DMS79 treated with DMSO at 0.1 percent for 48 hours (cell line): ENCODE measurements at regions not wholly inside any gene's neighbourhood (a gene's known extent, or its start where the extent isn't known, plus 50 kb on each side); places are given as distances from the start of the nearest gene placed in this dataset.

Experiments used
- DNase-seq: peaks from one replicate; lab custom pipeline; 2025; lab: John Stamatoyannopoulos, UW

DNA sequence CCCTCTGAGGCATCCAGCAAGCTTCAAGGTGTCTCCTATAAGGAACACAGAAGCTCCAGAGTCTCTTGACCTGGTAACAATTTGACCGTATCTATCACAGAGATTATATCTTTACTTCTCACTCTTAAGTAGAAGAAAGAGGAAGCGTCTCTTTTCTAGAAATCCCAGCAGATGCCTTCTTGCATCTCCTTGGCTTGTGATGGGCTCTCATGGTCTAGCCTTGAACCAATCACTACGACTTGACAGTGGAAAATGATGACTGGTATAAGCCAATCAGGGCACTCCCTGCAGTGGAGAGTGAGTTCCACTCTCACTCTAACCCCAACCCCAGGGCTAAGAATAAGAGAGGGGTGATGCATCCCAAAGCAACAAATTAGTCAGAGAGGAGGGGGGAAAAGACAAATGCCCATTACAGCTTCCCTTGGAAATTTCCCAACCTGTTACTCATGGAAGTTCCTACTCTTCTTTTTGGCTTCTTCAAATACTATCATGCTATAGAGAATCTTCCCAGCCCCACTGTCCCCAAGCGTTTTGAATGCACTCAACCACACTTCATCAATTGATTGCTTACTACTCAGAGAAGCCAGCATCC lies 293.5 kb downstream of the MN1 start:
- no peak for DNase-seq

DNA sequence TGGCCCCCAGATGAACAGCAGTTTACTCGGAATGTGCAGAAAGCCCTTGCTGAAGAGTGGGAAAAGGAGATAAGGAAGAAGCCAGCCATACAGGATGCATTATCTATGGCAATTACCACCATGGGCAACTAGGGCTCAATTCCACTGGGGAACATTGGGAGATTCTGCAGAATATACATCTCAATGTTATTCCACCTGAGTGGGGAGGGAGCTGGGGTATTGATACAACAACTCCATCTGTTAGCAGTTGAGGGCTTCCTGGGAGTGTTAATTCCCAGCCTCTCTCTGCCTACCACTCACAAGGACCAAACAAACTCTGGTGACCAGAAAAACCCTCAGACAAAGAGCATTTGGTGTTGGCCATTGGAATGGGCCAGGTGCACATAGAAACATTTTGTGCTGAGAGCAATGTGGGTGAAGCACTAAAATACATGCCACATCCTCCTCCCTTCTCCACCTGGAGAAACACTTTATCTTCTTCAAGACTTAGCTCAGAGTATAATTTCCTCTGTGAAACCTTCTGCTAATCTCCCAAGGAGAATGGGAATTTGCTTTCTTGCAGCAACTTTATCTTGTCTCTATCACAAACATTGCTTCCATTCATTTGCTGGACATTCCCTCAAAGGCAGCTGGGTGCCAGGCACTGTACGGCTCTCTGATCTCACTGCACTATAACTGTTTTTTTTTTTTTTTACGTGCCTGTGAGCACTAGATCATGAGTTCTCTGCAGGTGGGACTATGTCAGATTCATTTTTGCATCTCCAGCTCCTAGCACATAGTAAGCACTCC lies 292.2 kb downstream of the MN1 start:
- DNase-seq: no peak

DNA sequence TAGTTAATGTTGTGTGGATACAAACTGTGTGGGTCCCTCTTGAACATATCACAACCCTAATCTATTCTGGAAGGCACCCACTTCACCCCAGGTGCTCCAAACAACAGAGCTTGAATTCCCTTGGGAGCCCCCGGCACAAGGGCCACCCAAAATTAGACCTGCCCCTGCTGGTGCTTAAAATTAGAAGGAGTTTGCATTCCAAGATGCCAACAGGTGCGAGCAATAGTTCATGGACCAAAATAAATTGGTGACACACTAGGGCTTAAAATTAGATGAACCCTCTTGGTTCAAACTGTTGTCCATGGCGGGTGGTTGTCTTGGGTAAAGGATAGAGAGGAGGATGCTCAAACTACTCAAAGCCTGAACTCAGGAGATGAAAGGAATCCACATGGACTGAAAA lies 291.5 kb downstream of the MN1 start:
- no peak for DNase-seq

GRCh38 chr22:27512283-27512761 lies 289.2 kb downstream of the MN1 start:
- no peak for DNase-seq

DNA sequence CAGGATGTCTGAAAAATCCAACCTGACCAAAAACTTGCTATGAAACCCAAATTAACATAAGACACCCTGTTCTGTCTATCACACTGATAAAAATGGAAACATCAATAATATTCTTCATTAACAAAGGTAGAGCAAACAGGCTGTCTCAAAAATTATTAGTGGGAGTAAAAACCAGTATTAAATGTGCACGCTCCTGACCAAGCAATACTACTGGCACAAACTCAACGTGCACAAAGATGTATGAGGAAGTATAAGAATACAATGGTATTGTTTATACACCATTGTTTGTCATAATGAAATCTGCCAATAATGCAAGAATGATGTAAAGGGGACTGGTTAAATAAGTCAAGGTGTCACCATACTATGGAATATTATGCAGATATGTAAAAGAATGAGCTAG lies 288.5 kb downstream of the MN1 start:
- no peak for DNase-seq

DNA sequence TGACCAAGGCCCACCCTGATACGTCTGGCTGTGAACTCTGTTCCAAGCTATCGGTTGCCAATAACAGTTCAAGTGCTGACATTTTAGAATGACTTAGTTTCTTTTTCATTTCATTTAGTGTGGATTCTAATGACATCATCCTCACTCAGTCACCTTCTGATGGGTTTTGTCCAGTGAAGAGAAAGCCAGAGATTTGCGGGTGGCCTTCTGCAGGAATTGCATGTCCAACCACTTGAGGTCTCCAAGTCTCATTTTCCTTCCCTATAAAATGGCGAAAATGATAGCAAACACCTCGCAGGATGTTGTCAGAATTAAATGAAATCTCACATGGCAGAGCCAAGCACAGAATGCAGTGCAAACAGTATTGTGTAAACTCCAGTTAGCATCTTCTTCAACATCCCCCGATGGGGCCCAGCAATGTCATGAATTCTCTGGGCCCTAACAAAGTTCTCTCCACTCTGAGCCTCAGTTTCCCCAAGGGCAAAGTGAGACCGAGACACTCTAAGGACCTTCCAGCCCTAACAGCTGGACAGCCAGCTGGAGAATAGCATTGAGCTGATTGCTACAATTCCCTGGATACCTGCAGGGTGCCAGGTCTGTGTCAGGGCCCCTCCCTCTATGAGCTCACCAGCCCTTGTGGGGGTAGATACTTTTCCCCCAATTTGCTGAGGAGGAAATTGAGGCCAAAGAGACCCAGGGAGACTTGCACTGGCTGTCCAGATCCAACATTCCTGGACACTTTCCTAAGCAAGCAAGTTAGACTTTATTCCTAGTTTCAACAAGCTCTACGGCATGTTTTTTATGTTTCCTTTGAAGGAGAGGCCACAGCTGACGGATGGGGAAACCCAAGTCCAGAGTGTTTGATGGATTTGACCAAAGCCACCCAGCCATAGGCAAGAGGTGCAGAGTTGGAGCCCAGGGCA lies 286.7 kb downstream of the MN1 start:
- no peak for DNase-seq

- no peak for DNase-seq
Measured at GRCh38 chr22:27517361-27518155, 284.0 kb downstream of the MN1 start.

GRCh38 chr22:27518531-27519340 lies 282.8 kb downstream of the MN1 start:
- no peak for DNase-seq

- DNase-seq: no peak
Measured at GRCh38 chr22:27523711-27524110, 277.8 kb downstream of the MN1 start.

GRCh38 chr22:27525711-27526110 lies 275.8 kb downstream of the MN1 start:
- no peak for DNase-seq

DNA sequence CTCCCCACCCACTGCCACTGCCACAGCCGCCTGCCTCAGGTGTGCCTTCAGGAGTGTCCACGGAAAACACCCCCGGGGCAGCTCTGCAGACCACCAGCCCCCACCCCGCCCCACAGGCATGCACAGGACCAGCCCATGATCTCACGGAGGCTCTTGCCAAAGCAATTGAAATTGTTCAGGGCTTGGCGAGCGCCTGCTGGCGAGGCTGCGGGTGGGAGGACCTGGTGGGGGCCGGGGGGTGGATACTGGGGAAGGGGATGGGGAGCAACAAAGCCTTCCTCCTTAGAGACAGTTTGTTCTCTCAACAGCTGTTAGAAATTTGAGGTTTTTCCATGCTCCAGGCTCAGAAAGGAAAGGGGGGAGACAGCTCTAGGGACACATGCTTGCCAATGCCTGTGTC lies 274.7 kb downstream of the MN1 start:
- DNase-seq: no peak

DNA sequence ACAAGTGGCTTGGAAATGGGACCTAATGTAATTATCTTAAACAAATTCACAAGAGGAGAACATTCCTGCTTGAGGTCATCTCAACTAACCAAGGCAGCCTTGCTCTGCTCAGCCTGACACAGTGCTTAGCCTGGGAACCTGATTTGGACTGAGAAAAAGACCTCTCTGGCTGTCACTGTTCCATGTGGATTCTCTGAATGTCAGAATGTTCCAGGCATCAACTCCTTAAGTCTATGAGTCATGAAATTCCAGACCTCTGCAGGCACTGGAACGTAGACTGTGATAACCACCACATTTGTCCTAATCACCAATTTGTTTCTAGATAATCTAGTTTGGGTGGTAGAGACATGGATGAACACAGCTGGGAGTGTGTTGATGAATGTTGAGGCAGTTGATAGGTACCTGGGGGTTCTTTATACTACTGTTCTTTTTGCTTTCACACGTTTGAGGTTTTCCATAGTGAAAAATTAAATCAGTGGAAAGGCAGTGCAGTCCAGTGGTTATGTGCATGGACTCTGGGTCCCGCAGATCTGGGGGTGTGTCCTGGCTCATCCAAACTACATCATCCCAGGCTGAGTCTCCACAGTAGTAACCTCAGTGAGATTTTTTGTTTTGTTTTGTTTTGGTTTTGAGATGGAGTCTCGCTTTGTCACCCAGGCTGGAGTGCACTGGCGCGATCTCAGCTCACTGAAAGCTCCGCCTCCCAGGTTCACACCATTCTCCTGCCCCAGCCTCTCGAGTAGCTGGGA lies 269.6 kb downstream of the MN1 start:
- no peak for DNase-seq

DNA sequence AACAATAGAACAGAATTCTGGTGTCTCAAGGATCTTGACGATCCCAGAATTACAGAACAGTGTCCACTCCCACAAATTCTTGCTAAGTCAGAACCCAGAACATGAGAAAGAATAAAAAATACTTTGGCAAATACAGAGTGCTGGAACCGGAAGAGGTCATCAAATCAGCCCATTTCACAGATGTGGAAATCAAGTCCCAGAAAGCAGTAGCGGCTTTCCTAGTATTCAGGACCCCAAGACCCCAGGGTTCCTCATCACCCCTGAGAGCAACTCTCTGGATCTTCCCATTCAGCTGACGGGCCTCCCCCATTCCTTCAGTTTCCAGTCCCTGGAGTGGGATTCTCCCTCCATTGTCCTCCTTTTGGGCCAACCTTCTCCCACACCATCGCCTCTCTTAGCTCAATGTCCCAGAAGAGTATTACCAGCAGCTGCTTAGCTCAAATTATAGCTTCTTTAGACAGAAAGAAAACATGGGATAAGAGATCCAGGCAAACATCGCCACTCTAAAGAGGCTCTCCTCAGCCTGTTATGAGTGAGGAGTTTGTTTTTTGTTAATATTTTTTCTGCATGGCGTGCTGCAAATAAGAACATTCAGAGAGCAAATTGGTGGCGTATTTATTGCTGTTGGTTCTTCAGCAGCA lies 268.3 kb downstream of the MN1 start:
- no peak for DNase-seq

GRCh38 chr22:27534720-27535125 lies 266.8 kb downstream of the MN1 start:
- DNase-seq: no peak

DNA sequence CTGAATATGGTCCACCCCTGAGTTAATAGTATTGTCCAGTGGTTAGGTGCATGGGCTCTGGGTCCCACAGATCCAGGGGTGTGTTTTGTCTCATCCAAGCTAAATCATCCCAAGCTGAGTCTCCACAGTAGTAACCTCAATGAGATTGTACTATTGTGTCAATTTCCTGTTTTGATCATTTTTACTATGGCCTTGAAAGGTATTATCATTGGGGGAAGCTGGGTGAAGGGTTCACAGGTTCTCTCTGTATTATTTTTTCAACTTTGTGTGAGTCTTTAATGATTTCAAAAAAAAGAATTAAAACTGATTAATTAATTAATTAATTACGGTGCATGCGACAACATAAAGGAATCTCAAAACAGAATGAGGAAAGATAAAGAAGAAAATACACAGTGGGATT lies 266.1 kb downstream of the MN1 start:
- no peak for DNase-seq

- DNase-seq: no peak
Measured at GRCh38 chr22:27537501-27537900, 264.1 kb downstream of the MN1 start.

DNA sequence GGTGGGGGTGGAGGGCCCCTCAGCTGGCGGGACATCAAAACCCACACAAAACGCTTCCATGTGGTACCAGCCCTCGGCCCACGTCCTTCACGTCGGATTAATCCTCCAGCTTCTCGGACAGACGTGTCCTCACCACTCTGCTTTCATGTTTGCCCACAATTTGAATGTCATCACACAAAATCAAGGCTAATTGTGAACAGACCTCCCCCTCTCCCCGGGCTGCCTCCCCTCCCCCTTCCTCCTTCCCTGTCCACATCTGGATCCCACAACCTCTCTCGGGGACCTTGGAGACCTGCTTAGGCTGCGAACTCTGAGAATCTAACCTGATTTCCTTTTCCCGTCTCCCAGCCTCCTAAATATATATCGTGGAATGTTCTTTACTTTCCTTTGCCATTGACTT lies 262.9 kb downstream of the MN1 start:
- DNase-seq: no peak

DNA sequence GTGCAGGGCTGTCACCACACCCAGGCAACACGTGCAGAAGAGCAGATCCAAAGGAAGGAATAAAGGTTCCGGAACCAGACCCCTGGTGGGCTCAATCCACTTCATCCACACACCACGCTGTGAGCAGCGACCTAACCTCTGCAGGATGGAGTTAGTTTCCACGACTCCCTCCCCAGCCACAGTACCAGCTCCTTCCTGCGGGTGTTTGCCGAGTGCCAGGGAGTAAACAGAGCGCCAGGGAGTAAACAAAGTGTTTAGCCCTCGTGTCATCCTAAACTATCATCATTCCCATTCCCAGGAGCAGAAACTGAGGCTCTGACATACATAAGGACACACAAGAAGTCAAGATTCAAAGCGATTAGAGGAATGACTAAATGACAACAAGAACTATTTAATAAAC lies 261.3 kb downstream of the MN1 start:
- DNase-seq: no peak

DNA sequence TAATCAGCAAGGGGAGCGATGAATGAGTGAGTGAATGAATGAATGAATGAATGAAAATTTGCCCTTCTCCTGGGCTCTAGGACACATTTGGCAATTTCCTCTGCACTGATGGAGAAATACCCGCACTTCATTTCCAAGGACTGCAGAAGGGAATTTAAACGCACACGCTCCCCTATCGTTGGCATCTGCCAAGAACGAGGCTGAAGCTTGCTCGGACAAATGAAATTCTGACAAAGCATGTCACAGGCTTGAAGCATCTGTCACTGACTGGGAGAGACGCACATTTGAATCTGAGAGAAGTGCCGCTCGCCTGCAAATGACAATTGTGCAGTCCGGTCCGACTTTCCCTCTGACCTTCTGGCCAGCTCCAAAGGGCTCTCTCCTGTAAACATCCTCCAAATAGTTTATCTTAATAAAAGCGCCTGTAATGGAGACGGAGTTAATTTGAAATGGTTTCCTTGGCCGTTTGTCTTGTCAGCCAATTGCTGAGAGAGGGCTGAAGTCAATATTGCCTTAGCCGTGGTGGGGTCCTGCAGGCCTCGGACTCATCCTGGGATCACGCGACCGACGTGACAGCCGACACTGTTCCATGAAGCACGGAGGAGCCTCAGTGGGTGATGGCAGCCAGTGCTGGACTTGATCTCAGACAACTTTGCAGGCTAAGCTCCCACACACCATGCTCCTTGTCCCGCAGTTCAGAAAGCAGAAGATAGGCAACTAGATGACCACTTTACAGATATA lies 260.7 kb downstream of the MN1 start:
- DNase-seq: no peak
